Epithelial cell of esophagus (primary cell): ENCODE measurements at regions not wholly inside any gene's neighbourhood (a gene's known extent, or its start where the extent isn't known, plus 50 kb on each side); places are given as distances from the start of the nearest gene placed in this dataset.

Experiments
- DNase-seq: peaks from one replicate; pipeline ENCODE4 v3.0.0; 2010; ENCODE audit warnings: low read depth
- H3K4me3 ChIP-seq: 2 replicates; pipeline ENCODE4 v1.5.1; 2011; ENCODE audit warnings: mild to moderate bottlenecking, low read length, control low read depth
- CTCF ChIP-seq: IDR thresholded peaks from 2 replicates; pipeline ENCODE4 v1.5.1; 2011; ENCODE audit warnings: low read depth, mild to moderate bottlenecking, low read length, control low read depth, inconsistent platforms; ENCODE audit not compliant: insufficient read depth; ENCODE audit errors: missing control alignments

- H3K4me3 ChIP-seq, result no peak overlapping the region
- DNase-seq, result no peak
- no peak for TF ChIP-seq CTCF
Observed at GRCh38 chr1:214823311-214824117, 220.5 kb downstream of the CENPF start.

GRCh38 chr1:214824763-214825162 is 221.8 kb downstream of the CENPF start:
- no peak for TF ChIP-seq CTCF

GRCh38 chr1:214826619-214827018 is 223.6 kb downstream of the CENPF start:
- TF ChIP-seq CTCF, result no peak
- no peak for DNase-seq
- H3K4me3 ChIP-seq, result no peak overlapping the region

More at GRCh38 chr1:214824763-214825162, 221.8 kb downstream of the CENPF start:
- peak; percentile 69 for DNase-seq
- H3K4me3 ChIP-seq, result no peak overlapping the region

DNA sequence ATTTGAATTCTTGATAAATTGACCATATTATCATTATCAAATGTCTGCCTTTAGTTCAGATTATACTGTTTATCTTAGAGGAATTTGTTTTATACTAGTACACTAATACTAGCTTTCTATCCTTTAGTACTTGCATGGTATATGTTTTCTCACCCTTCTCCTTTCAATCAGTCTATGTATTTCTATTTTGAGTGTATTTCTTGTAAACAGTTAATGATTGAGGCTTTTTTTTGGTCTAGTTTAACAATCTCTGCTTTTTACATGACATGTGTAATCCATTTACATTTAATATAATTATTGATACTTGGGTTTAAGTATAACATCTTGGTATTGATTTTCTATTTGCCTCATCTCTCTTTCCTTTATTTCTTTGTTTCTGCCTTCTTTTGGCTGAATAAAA is 224.9 kb downstream of the CENPF start:
- no peak for TF ChIP-seq CTCF
- no peak for DNase-seq
- no peak overlapping the region for H3K4me3 ChIP-seq

DNA sequence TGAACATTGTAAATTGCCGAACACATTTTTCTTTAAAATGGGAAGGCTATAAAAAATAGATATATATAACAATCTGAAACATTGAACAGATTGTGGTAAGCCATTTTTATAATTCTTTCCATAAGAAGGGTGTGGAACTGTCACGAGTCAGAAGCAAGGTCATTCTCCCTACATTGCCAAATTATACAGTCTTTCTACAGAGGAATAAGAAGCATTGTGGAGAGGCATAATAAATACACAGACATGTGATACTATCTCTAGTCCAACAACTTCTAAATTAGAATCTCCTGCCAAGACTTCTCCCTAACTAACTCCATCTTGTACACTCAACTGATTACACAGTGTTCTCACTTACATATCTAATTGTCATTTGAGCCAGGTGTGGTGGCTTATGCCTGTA is 227.9 kb downstream of the CENPF start:
- H3K4me3 ChIP-seq, result no peak overlapping the region
- DNase-seq, result no peak
- no peak for TF ChIP-seq CTCF

- no peak for DNase-seq
- TF ChIP-seq CTCF, result no peak
- no peak overlapping the region for H3K4me3 ChIP-seq
Observed at GRCh38 chr1:214831956-214832355, 229.0 kb downstream of the CENPF start.

GRCh38 chr1:214833178-214833756 is 230.3 kb downstream of the CENPF start:
- TF ChIP-seq CTCF, result no peak
- DNase-seq, result no peak
- H3K4me3 ChIP-seq, result no peak overlapping the region
